Endothelial cell of umbilical vein (primary cell): ENCODE measurements at regions not wholly inside any gene's neighbourhood (a gene's known extent, or its start where the extent isn't known, plus 50 kb on each side); places are given as distances from the start of the nearest gene placed in this dataset.

Source experiments
- BruUV-seq: library from RNA; stranded (reverse); fragments of 400-500 nt; replicated peaks from 2 replicates; lab custom pipeline; 2021; lab: Mats Ljungman, UMichigan
- CTCF ChIA-PET: fragments of 300-600, 350-600 bp; sonication (Branson Sonifier 250); formaldehyde crosslinking; loops from one replicate; lab custom pipeline; 2021; ENCODE audit warnings: antibody characterized with exemption, inconsistent platforms; lab: Charles Lee
- POLR2A ChIA-PET: fragments of 300-600, 350-600 bp; sonication (Branson Sonifier 250); formaldehyde crosslinking; loops from one replicate; lab custom pipeline; 2021; ENCODE audit warnings: antibody characterized with exemption, inconsistent platforms; lab: Charles Lee
- DNase-seq: peaks from one replicate; pipeline ENCODE4 v3.0.0-alpha.2; 2011; ENCODE audit warnings: low read depth, low spot score
- FAIRE-seq: peaks from 2 replicates; lab custom pipeline; 2011; peaks lifted over from hg19 to GRCh38; lab: Jason Lieb, UNC
- H2AFZ ChIP-seq: 2 replicates; pipeline ENCODE4 v1.6.0; 2012; ENCODE audit warnings: low read depth, low read length, control low read depth, inconsistent platforms
- H3K27ac ChIP-seq: 2 replicates; pipeline ENCODE4 v1.5.1; 2011; ENCODE audit warnings: low read depth, mild to moderate bottlenecking, control low read depth, low read length, moderate library complexity; ENCODE audit not compliant: insufficient read depth
- H3K27me3 ChIP-seq, 2 experiments: 2 replicates each; pipeline versions ENCODE4 v1.6.0 to v1.6.1; 2011; ENCODE audit warnings: low read length in 2 of 2, mixed read lengths in 1 of 2; ENCODE audit not compliant: control insufficient read depth in 2 of 2, insufficient read depth in 2 of 2
- H3K36me3 ChIP-seq, 2 experiments: 2 replicates in 1 of 2; 3 replicates in 1 of 2; pipeline ENCODE4 v1.5.1; 2011; ENCODE audit warnings: low read length in 2 of 2, mild to moderate bottlenecking in 1 of 2, moderate library complexity in 1 of 2; ENCODE audit not compliant: control insufficient read depth in 2 of 2, insufficient read depth in 2 of 2; ENCODE audit errors: extremely low read depth in 1 of 2
- H3K4me1 ChIP-seq: 3 replicates; pipeline ENCODE4 v1.5.1; 2011; ENCODE audit warnings: mild to moderate bottlenecking, low read length; ENCODE audit not compliant: control insufficient read depth, insufficient read depth; ENCODE audit errors: extremely low read depth
- H3K4me2 ChIP-seq: 2 replicates; pipeline ENCODE4 v1.6.1; 2011; ENCODE audit warnings: low read length, control low read depth, mixed read lengths; ENCODE audit not compliant: insufficient read depth
- H3K4me3 ChIP-seq, 3 experiments: fragments of 200-600 bp in 1 of 3; sonication (generic), shearing (Covaris generic) in 1 of 3; replicated peaks in 1 of 3; 2 replicates each; pipeline ENCODE4 v1.5.1; 2011 to 2016; ENCODE audit warnings: control low read depth in 3 of 3, low read length in 3 of 3, mild to moderate bottlenecking in 2 of 3, inconsistent platforms in 1 of 3, low read depth in 1 of 3, moderate library complexity in 1 of 3; ENCODE audit not compliant: insufficient read depth in 1 of 3
- H3K79me2 ChIP-seq: 2 replicates; pipeline ENCODE4 v1.6.0; 2012; ENCODE audit warnings: low read length, inconsistent platforms; ENCODE audit not compliant: control insufficient read depth, insufficient read depth
- H3K9ac ChIP-seq: replicated peaks from 2 replicates; pipeline ENCODE3; 2011; ENCODE audit warnings: low read length, control low read depth; ENCODE audit not compliant: insufficient read depth; ENCODE audit errors: extremely low read depth
- H3K9me1 ChIP-seq: replicated peaks from 3 replicates; pipeline ENCODE4 v1.6.0; 2011; ENCODE audit warnings: mild to moderate bottlenecking, low read length; ENCODE audit not compliant: control insufficient read depth, insufficient read depth; ENCODE audit errors: extremely low read depth
- H3K9me3 ChIP-seq: replicated peaks from 2 replicates; pipeline ENCODE4 v1.5.1; 2012; ENCODE audit warnings: low read length, inconsistent platforms; ENCODE audit not compliant: control insufficient read depth, insufficient read depth
- H4K20me1 ChIP-seq: replicated peaks from 2 replicates; pipeline ENCODE3; 2011; ENCODE audit warnings: mild to moderate bottlenecking, low read length; ENCODE audit not compliant: control insufficient read depth, insufficient read depth; ENCODE audit errors: extremely low read depth
- CTCF ChIP-seq, 2 donors: IDR thresholded peaks; 1 replicate in 1 of 2; 2 replicates in 1 of 2; pipeline ENCODE4 v1.5.1; 2011; ENCODE audit warnings: low read length in 2 of 2, mild to moderate bottlenecking in 2 of 2, moderate library complexity in 2 of 2, control low read depth in 1 of 2, inconsistent platforms in 1 of 2, low read depth in 1 of 2; ENCODE audit not compliant: insufficient read depth in 1 of 2; ENCODE audit errors: extremely low read depth in 1 of 2
- EZH2 ChIP-seq: IDR thresholded peaks from 2 replicates; pipeline ENCODE4 v1.6.1; 2012; ENCODE audit warnings: borderline replicate concordance, low read depth, mild to moderate bottlenecking, moderate library complexity, low read length, inconsistent platforms; ENCODE audit not compliant: severe bottlenecking
- FOS ChIP-seq: IDR thresholded peaks from 2 replicates; pipeline ENCODE4 v1.6.1; 2011; ENCODE audit warnings: mild to moderate bottlenecking, low read length, moderate library complexity, borderline replicate concordance; ENCODE audit not compliant: insufficient read depth
- GATA2 ChIP-seq: IDR thresholded peaks from 2 replicates; pipeline ENCODE4 v1.7.0; 2011; ENCODE audit warnings: low read depth, mild to moderate bottlenecking, moderate library complexity, mixed read lengths, low read length; ENCODE audit not compliant: insufficient read length, insufficient read depth
- JUN ChIP-seq: IDR thresholded peaks from 2 replicates; pipeline ENCODE4 v1.6.1; 2011; ENCODE audit warnings: borderline replicate concordance, low read depth; ENCODE audit not compliant: insufficient read length, insufficient read depth
- MAX ChIP-seq: IDR thresholded peaks from 2 replicates; pipeline ENCODE4 v1.6.1; 2011; ENCODE audit not compliant: insufficient read depth, insufficient read length
- MYC ChIP-seq: IDR thresholded peaks from one replicate; pipeline ENCODE4 v1.6.1; 2011; ENCODE audit warnings: mild to moderate bottlenecking, low read depth, low read length
- POLR2A ChIP-seq: IDR thresholded peaks from 2 replicates; pipeline ENCODE4 v1.6.1; 2012; ENCODE audit warnings: low read depth, mild to moderate bottlenecking, control low read depth, low read length
- POLR2AphosphoS5 ChIP-seq: IDR thresholded peaks from 2 replicates; pipeline ENCODE4 v1.6.1; 2012; ENCODE audit warnings: low read depth, mild to moderate bottlenecking, control low read depth, low read length, moderate library complexity; ENCODE audit not compliant: insufficient read depth
- dilution Hi-C: fragments of 300-500 bp; cut with MboI; formaldehyde crosslinking; loops from one replicate; pipeline ENCODE4 v1.15.0; 2019; ENCODE audit warnings: low sequenced_read_pairs; ENCODE audit not compliant: extremely low pct_ligation_motif_present
- intact Hi-C: fragments of 100-400 bp; cut with micrococcal nuclease; formaldehyde crosslinking; loops from one replicate; pipeline ENCODE4 v1.10.0; 2022

- ChIA-PET CTCF (no interaction called here), POLR2A (no interaction called here)
- H3K9me3 ChIP-seq = no peaks in the 10 kb centered on the region
- no peaks in the 10 kb centered on the region for H3K36me3 ChIP-seq
- no peaks in the 10 kb centered on the region for H3K9me1 ChIP-seq
- H3K27ac ChIP-seq = no peak overlapping the region
- no peak overlapping the region for H3K9ac ChIP-seq
- no peaks in the 10 kb centered on the region for H4K20me1 ChIP-seq
- H2AFZ ChIP-seq = no peak overlapping the region
- DNase-seq (no peak), FAIRE-seq (no peak)
- dilution Hi-C loops (no loop called here), intact Hi-C loops (no loop called here)
- TF ChIP-seq EZH2 (no peak), JUN (no peak), MAX (no peak), POLR2A (no peak), MYC (no peak), FOS (no peak), GATA2 (no peak), POLR2AphosphoS5 (no peak), CTCF (IDR thresholded peaks at IDR 0.05; ENCODE audit: extremely low read depth in 1 of 2, insufficient read depth in 1 of 2, low read depth in 1 of 2, low read length in 2 of 2) (no peak)
- BruUV-seq = no TSS peak
- H3K4me2 ChIP-seq = no peak overlapping the region
- H3K79me2 ChIP-seq = no peaks in the 10 kb centered on the region
- H3K4me3 ChIP-seq = no peak overlapping the region
- no peaks in the 10 kb centered on the region for H3K4me1 ChIP-seq
- H3K27me3 ChIP-seq = no peaks in the 10 kb centered on the region
Observed at GRCh38 chr4:175277816-175278215, 359.7 kb downstream of the ADAM29 start.
